LNCAP (cell line): ENCODE measurements at regions not wholly inside any gene's neighbourhood (a gene's known extent, or its start where the extent isn't known, plus 50 kb on each side); places are given as distances from the start of the nearest gene placed in this dataset.

Experiments
- TF ChIP-seq, protein P1 (sequence below): fragments of 450-650 bp; IDR thresholded peaks from 2 replicates; pipeline ENCODE4 v1.5.1; 2017; ENCODE audit warnings: mild to moderate bottlenecking

DNA sequence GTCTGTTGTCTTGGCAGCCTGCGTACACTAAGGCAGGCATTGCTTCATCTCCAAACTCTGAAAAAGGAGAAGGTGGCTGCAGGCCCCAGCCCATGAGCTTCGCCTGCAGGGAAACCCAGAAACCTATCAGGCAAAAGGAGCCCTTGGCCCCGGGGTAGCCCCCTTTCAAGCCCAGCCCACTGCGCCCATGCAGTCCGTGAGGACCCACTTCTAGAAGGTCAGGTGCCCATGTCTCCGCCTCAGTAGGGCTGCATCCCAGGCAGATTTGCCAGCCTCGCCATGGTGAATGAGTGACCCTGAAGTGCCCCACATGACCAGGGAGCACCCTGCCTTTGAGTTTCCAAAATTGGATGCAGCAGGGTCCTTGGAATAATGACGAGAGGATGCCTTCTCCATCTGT is 1158.4 kb downstream of the BRD1 start:
- TF ChIP-seq, protein P1, sequence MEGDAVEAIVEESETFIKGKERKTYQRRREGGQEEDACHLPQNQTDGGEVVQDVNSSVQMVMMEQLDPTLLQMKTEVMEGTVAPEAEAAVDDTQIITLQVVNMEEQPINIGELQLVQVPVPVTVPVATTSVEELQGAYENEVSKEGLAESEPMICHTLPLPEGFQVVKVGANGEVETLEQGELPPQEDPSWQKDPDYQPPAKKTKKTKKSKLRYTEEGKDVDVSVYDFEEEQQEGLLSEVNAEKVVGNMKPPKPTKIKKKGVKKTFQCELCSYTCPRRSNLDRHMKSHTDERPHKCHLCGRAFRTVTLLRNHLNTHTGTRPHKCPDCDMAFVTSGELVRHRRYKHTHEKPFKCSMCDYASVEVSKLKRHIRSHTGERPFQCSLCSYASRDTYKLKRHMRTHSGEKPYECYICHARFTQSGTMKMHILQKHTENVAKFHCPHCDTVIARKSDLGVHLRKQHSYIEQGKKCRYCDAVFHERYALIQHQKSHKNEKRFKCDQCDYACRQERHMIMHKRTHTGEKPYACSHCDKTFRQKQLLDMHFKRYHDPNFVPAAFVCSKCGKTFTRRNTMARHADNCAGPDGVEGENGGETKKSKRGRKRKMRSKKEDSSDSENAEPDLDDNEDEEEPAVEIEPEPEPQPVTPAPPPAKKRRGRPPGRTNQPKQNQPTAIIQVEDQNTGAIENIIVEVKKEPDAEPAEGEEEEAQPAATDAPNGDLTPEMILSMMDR = no peak

DNA sequence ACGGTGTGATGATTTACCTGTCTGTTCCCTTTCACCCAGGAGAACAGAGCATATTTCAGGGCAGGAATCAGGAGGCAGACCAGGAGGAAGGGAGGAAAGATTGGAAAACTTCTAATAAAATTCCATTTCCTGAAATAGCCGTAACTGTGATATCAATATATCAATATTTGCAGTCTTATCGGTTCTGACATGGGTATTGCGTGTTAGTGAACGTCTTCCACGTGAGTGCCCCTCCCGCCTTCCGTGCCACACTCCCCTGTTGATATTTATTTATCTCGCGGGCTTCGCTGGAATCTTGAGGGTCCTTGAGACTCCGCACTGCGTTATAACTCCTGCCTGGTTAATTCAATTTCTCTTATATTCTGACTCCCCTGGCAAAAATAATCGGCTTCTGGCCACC is 1160.4 kb downstream of the BRD1 start:
- TF ChIP-seq, protein P1 = no peak

DNA sequence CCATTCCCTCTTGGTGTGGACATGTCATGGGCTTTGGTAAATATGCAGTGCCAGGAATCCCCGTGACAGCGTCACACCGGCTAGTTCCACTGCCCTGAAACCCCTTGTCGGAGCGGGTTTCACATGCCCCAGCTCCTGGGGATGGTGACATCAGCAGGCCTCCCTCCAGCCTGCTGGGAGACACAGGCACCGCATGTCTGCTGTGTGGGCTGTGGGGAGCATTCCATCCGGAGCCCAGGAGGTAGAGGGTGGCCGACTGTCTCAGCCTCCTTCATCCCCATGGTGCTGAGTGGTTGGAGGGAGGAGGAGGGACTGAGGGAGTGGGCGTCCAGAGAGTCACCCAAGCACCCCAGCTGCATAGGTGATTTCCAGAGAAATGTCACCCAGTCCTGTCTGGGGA is 1161.1 kb downstream of the BRD1 start:
- TF ChIP-seq, protein P1 = no peak

DNA sequence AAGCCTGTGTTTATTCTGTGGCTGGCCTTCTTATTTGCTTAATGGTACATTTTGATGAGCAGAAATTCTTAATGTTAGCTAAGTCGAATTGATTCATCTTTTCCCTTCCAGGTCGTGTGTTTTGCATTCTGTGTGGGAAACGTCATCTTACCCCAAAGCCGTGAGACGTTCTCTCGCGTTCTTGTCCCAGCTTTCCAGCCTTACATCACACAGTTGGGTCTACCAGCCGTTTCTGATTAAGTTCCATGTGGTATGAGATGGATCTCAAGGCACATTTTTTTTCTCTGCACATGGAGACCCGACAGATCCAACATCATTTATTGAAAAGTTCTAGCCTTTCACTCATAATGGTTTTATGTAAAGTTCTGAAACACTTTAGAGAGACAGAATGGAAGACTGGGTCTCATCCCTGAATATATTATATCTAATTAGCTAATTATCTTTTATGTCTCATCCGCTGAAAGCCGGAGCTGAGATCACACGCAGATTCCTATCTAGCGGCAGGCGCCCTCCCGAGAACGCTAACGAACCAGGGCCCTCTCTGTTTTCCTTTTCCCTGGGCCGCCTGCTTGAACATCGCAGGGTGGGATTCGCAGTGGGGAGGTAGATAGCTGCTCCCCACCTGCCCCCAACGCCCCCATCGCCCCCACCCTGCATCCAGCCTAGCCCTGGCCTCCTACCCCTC is 1162.2 kb downstream of the BRD1 start:
- TF ChIP-seq, protein P1 = no peak

DNA sequence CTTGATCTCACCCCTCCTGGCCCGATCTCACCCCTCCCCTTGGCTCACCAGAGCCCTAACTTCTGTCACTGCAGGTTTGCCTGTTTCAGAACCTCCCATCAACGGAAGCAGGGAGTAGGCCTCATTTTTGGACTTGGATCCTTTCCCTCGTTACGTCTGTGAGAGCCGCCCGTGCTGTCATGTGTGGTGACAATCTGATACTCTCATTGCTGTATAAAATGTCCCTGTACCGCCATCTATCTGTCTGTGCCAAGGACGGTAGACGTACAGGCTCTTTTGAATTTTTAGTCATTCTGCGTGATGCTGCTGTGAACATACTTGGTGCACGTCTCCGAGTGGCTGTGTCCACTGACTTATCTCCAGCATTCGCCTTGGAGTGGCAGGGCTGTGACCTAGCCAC is 1163.1 kb downstream of the BRD1 start:
- TF ChIP-seq, protein P1 = no peak

DNA sequence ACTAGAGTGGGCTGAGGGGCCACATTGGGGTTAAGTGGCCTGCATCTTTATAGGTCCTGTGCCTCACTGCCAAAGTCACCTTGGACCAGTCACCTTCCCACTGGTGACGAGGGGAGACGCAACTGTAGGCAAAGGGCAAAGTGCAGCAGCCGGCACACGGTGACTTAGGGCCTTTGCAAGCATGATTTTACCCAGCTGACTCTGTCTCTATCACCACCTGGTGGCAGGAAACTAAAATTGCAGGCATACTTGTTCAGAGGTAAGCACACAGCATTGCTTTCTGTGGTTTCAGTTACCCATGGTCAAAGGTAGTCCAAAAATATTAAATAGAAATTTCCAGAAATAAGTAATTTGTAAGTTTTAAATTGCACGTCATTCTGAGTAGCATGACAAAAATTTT is 1164.4 kb downstream of the BRD1 start:
- TF ChIP-seq, protein P1 = peak; percentile 76

DNA sequence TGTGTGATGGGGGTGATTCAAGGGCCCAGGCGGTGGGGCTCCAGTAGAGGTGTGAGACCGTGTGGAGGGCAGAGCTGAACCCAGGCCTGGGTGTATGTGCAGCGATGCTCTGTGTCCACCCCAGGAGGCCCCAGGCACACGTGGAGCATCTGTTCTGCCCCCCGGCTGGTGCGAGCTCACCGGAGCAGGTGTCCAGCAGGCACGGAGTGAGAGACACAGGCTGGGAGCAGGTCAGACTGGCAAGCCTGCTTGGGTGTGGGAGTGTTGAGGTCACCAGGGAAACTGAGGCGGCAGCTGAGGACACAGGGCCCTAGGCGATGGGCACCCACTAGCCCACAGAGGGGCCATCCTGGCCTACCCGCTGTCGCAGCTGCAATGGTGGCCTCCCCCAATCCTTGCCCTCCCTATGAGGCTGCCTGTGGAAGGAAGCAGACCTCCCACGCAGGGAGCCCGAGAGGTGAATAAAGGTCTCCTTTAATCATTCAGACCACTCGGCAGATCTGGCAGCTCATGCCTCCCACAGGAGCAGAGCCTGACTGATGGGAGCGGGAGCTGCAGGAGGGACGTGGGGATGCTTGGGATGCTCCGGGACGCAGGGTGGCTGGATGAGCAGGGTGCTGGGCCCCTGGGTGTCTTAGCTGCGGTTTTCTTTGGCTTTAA is 1165.1 kb downstream of the BRD1 start:
- TF ChIP-seq, protein P1 = no peak
